GM12878 (cell line): ENCODE measurements at regions not wholly inside any gene's neighbourhood (a gene's known extent, or its start where the extent isn't known, plus 50 kb on each side); places are given as distances from the start of the nearest gene placed in this dataset.

Source experiments
- ATAC-seq: fragments of 200-7000 bp; cut with Tn5 transposase; 3 replicates; pipeline ENCODE4 v1.9.1; 2020; ENCODE audit warnings: mild to moderate bottlenecking, moderate library complexity
- BruUV-seq: library from RNA; stranded (reverse); fragments of 400-500 nt; replicated peaks from 2 replicates; lab custom pipeline; 2021; lab: Mats Ljungman, UMichigan
- CTCF ChIA-PET: fragments of 300-600 bp; sonication (Branson Sonifier 250); formaldehyde crosslinking; extraction: SDS; loops from one replicate; lab custom pipeline; 2021; ENCODE audit warnings: inconsistent platforms; lab: Yijun Ruan, JAX
- POLR2A ChIA-PET: fragments of 350-600 bp; formaldehyde crosslinking; extraction: SDS; loops from one replicate; lab custom pipeline; 2021; ENCODE audit warnings: inconsistent platforms; lab: Charles Lee
- RAD21 ChIA-PET: fragments of 300-600 bp; sonication (Branson Sonifier 250); formaldehyde crosslinking; loops from one replicate; lab custom pipeline; 2023; ENCODE audit warnings: antibody characterized with exemption; ENCODE audit not compliant: unreplicated experiment; lab: Charles Lee
- SMC1A ChIA-PET: fragments of 300-600 bp; sonication (Branson Sonifier 250); formaldehyde crosslinking; loops from one replicate; lab custom pipeline; 2023; ENCODE audit not compliant: unreplicated experiment, uncharacterized antibody; lab: Charles Lee
- DNase-seq: peaks from one replicate; pipeline ENCODE4 v3.0.0-alpha.2; 2011; ENCODE audit warnings: low read depth, low spot score
- FAIRE-seq: peaks from 3 replicates; lab custom pipeline; 2011; peaks lifted over from hg19 to GRCh38; lab: Jason Lieb, UNC
- H2AFZ ChIP-seq: 2 replicates; pipeline ENCODE4 v1.6.0; 2011; ENCODE audit warnings: low read depth, low read length, control low read depth; ENCODE audit not compliant: control insufficient read depth
- H3K27ac ChIP-seq: 2 replicates; pipeline ENCODE4 v1.5.1; 2011; ENCODE audit warnings: control low read depth; ENCODE audit not compliant: control insufficient read depth, insufficient read depth
- H3K27me3 ChIP-seq, 2 experiments: replicated peaks in 1 of 2; 2 replicates each; pipeline versions ENCODE4 v1.6.0 to v1.6.1; 2011; ENCODE audit warnings: low read length in 1 of 2; ENCODE audit not compliant: control insufficient read depth in 2 of 2, insufficient read depth in 2 of 2
- H3K36me3 ChIP-seq, 2 experiments: 2 replicates each; pipeline ENCODE4 v1.5.1; 2011; ENCODE audit warnings: low read length in 1 of 2; ENCODE audit not compliant: control insufficient read depth in 2 of 2, insufficient read depth in 2 of 2
- H3K4me1 ChIP-seq: 2 replicates; pipeline ENCODE4 v1.6.1; 2011; ENCODE audit warnings: mild to moderate bottlenecking, low read length, moderate library complexity, mixed read lengths; ENCODE audit not compliant: control insufficient read depth, insufficient read depth
- H3K4me2 ChIP-seq: 2 replicates; pipeline ENCODE4 v1.6.0; 2011; ENCODE audit warnings: control low read depth; ENCODE audit not compliant: control insufficient read depth, insufficient read depth
- H3K4me3 ChIP-seq: fragments of 200-600 bp; sonication (generic); 2 replicates; pipeline ENCODE4 v1.5.1; 2016
- H3K79me2 ChIP-seq: 2 replicates; pipeline ENCODE4 v1.6.0; 2011; ENCODE audit warnings: low read length; ENCODE audit not compliant: control insufficient read depth, insufficient read depth
- H3K9ac ChIP-seq: 2 replicates; pipeline ENCODE4 v1.8.0; 2011; ENCODE audit warnings: low read length, control low read depth, mixed read lengths; ENCODE audit not compliant: control insufficient read depth, insufficient read depth
- H3K9me3 ChIP-seq: replicated peaks from 3 replicates; pipeline ENCODE4 v1.5.1; 2011; ENCODE audit warnings: mild to moderate bottlenecking, low read length; ENCODE audit not compliant: control insufficient read depth, insufficient read depth
- H4K20me1 ChIP-seq: 2 replicates; pipeline ENCODE4 v1.6.0; 2011; ENCODE audit not compliant: control insufficient read depth, insufficient read depth
- CUX1 ChIP-seq: IDR thresholded peaks from 2 replicates; pipeline ENCODE4 v1.6.1; 2012; ENCODE audit warnings: improper control_type of control experiment, low read depth, low read length; ENCODE audit not compliant: insufficient replicate concordance
- EGR1 ChIP-seq, 2 experiments: IDR thresholded peaks; 1 replicate in 1 of 2; 2 replicates in 1 of 2; pipeline ENCODE4 v1.6.1; 2011 to 2012; ENCODE audit warnings: low read depth in 2 of 2, low read length in 2 of 2, borderline replicate concordance in 1 of 2, mild to moderate bottlenecking in 1 of 2, moderate library complexity in 1 of 2
- IRF4 ChIP-seq: IDR thresholded peaks from 2 replicates; pipeline ENCODE4 v1.6.1; 2011; ENCODE audit warnings: low read depth, low read length
- NR2F1 ChIP-seq: fragments of 450-650 bp; conservative IDR thresholded peaks from 2 replicates; pipeline ENCODE4 v1.6.1; 2017; ENCODE audit warnings: mild to moderate bottlenecking
- NRF1 ChIP-seq: conservative IDR thresholded peaks from 2 replicates; pipeline ENCODE4 v1.6.1; 2011; ENCODE audit warnings: mild to moderate bottlenecking, low read depth, low read length, improper control_type of control experiment
- PKNOX1 ChIP-seq: fragments of 450-650 bp; IDR thresholded peaks from 2 replicates; pipeline ENCODE4 v1.6.1; 2016; ENCODE audit warnings: mild to moderate bottlenecking
- STAT1 ChIP-seq: fragments of 450-650 bp; conservative IDR thresholded peaks from 2 replicates; pipeline ENCODE4 v1.6.1; 2014; ENCODE audit warnings: antibody characterized with exemption, mild to moderate bottlenecking
- TBL1XR1 ChIP-seq: IDR thresholded peaks from 2 replicates; pipeline ENCODE4 v1.6.1; 2012; ENCODE audit warnings: low read depth, low read length, improper control_type of control experiment
- ZSCAN29 ChIP-seq: fragments of 450-650 bp; IDR thresholded peaks from 2 replicates; pipeline ENCODE4 v1.6.1; 2017; ENCODE audit warnings: mild to moderate bottlenecking, moderate library complexity
- WGBS: methylation state at CpG from one replicate; pipeline ENCODE4 v1.1.6; 2016; ENCODE audit warnings: low lambda C conversion rate; ENCODE audit not compliant: insufficient replicate concordance, insufficient coverage; ENCODE audit errors: missing lambda C conversion rate; 5-methylcytosine and 5-hydroxymethylcytosine counted together
- in situ Hi-C: fragments of 300-500 bp; cut with MboI; formaldehyde crosslinking; loops from 9 replicates; pipeline ENCODE4 v1.14.3; 2018; ENCODE audit warnings: mixed read lengths
- intact Hi-C: fragments of 100-400 bp; cut with micrococcal nuclease; formaldehyde crosslinking; loops from one replicate; pipeline ENCODE4 v1.14.2; 2022; ENCODE audit not compliant: unreplicated experiment
- TF ChIP-seq, protein P1 (sequence below): fragments of 450-650 bp; IDR thresholded peaks from 2 replicates; pipeline ENCODE4 v1.6.1; 2017; ENCODE audit warnings: antibody characterized with exemption, mild to moderate bottlenecking, moderate library complexity

DNA sequence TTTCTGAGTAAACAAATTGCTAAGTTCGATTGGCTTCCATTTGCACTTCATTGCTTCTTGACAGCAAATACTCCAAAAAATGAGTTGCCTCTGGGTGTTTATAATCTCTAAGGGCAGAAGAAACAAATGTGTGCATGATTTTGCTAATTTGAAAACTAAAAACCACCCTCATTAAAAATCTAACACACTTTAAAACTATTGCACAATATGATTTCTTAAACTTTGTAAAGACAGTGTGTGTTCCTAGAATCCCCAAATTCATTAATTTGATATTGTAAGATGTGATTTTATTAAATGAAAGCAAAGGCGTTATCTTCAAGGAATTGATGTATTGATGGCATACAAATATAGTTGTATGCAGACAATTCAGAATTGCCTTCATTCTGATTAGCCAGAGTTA lies 350.9 kb downstream of the OLFM3 start:
- ChIA-PET SMC1A (no interaction called here), POLR2A (no interaction called here), RAD21 (no interaction called here), CTCF (no interaction called here)
- DNase-seq (no peak), ATAC-seq (no peak), FAIRE-seq (no peak)
- intact Hi-C loops (no loop called here), in situ Hi-C loops (no loop called here)
- no peak overlapping the region for H3K4me3 ChIP-seq
- H3K27ac ChIP-seq, result no peak overlapping the region
- H3K4me2 ChIP-seq, result no peak overlapping the region
- H3K9ac ChIP-seq, result no peak overlapping the region
- no peaks in the 10 kb centered on the region for H3K4me1 ChIP-seq
- no TSS peak for BruUV-seq
- no peaks in the 10 kb centered on the region for H4K20me1 ChIP-seq
- no peaks in the 10 kb centered on the region for H3K27me3 ChIP-seq
- WGBS, result 17% methylated on average over 2 of the region's 2 CpGs
- TF ChIP-seq CUX1 (no peak), NR2F1 (no peak), EGR1 (IDR thresholded peaks at IDR 0.05; ENCODE audit: borderline replicate concordance in 1 of 2, low read depth in 2 of 2, low read length in 2 of 2) (no peak), STAT1 (no peak), TBL1XR1 (no peak), ZSCAN29 (no peak), IRF4 (no peak), PKNOX1 (no peak), NRF1 (no peak)
- TF ChIP-seq, protein P1, sequence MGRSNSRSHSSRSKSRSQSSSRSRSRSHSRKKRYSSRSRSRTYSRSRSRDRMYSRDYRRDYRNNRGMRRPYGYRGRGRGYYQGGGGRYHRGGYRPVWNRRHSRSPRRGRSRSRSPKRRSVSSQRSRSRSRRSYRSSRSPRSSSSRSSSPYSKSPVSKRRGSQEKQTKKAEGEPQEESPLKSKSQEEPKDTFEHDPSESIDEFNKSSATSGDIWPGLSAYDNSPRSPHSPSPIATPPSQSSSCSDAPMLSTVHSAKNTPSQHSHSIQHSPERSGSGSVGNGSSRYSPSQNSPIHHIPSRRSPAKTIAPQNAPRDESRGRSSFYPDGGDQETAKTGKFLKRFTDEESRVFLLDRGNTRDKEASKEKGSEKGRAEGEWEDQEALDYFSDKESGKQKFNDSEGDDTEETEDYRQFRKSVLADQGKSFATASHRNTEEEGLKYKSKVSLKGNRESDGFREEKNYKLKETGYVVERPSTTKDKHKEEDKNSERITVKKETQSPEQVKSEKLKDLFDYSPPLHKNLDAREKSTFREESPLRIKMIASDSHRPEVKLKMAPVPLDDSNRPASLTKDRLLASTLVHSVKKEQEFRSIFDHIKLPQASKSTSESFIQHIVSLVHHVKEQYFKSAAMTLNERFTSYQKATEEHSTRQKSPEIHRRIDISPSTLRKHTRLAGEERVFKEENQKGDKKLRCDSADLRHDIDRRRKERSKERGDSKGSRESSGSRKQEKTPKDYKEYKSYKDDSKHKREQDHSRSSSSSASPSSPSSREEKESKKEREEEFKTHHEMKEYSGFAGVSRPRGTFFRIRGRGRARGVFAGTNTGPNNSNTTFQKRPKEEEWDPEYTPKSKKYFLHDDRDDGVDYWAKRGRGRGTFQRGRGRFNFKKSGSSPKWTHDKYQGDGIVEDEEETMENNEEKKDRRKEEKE, result no peak
- no peak overlapping the region for H2AFZ ChIP-seq
- no peaks in the 10 kb centered on the region for H3K9me3 ChIP-seq
- no peaks in the 10 kb centered on the region for H3K79me2 ChIP-seq
- H3K36me3 ChIP-seq, result no peaks in the 10 kb centered on the region
